ENCODE measurements at regions not wholly inside any gene's neighbourhood (a gene's known extent, or its start where the extent isn't known, plus 50 kb on each side); places are given as distances from the start of the nearest gene placed in this dataset.

DNA sequence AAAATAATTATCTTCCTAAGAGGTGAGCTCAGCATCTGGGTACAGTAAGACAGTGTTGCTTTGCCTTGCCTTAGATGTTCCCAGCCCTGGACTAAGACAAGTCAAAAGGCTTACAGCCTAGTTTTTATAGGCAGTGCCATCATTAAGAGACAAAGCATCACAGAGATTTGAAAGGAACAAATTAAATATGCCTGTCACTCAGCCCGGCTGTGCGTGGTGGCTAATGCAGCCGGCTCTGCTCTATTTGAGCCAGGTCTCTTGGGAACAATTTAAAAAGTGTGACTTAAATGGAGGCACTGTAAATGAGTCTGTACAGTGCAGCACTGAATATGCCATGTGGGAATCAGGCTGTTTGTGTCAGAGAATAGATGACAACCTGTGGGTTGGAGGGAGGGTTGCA, 1687.4 kb upstream of the FLRT2 start:
- TF ChIP-seq, protein P1, sequence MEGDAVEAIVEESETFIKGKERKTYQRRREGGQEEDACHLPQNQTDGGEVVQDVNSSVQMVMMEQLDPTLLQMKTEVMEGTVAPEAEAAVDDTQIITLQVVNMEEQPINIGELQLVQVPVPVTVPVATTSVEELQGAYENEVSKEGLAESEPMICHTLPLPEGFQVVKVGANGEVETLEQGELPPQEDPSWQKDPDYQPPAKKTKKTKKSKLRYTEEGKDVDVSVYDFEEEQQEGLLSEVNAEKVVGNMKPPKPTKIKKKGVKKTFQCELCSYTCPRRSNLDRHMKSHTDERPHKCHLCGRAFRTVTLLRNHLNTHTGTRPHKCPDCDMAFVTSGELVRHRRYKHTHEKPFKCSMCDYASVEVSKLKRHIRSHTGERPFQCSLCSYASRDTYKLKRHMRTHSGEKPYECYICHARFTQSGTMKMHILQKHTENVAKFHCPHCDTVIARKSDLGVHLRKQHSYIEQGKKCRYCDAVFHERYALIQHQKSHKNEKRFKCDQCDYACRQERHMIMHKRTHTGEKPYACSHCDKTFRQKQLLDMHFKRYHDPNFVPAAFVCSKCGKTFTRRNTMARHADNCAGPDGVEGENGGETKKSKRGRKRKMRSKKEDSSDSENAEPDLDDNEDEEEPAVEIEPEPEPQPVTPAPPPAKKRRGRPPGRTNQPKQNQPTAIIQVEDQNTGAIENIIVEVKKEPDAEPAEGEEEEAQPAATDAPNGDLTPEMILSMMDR (IDR thresholded peaks at IDR 0.05), result no peak
- TF ChIP-seq ZFX (IDR thresholded peaks at IDR 0.05; ENCODE audit: borderline replicate concordance), result no peak

DNA sequence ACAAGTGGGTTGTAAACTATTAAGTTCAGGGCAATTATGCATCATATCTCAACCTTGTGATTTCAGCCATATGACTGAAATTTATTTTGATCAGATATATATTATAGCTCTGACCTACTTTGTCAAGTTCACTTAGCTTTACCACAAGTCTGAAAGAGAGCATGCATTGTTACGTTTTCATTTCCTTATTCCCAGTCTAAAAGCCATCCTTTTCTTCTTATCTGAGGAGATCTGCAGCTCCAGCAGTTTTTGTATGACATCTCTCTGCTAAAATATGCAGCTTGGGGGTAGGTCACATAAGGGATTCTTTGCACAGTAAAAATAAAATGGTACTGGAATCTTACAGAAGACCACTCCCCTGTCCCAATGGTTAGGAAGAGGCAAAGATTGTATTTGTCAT, 1682.8 kb upstream of the FLRT2 start:
- TF ChIP-seq, protein P1 (IDR thresholded peaks at IDR 0.05), result no peak
- no peak for TF ChIP-seq ZFX (IDR thresholded peaks at IDR 0.05; ENCODE audit: borderline replicate concordance)
- no peak overlapping the region for H3K27ac ChIP-seq

More for the DNA sequence above, 1687.4 kb upstream of the FLRT2 start:
- no peak overlapping the region for H3K27ac ChIP-seq

DNA sequence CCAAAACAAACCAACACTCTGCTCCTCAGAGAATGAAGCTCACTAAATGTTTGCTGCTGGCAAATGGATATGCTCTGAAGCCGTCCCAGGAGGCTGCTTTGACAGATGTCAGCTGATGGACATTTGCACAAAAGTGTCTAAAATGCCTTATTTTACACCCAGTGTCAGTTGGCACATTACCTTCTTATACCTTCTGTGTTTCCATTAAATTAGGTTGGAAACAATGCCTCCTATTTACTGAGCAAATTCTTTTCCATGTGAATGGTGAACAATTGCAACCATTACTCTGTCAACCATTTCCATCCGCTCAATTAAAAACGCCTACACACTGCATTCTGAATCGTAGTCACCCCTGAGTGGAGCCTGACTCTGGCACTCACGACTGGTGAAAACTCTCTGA, 1679.9 kb upstream of the FLRT2 start:
- no peak for TF ChIP-seq ZFX (IDR thresholded peaks at IDR 0.05; ENCODE audit: borderline replicate concordance)
- TF ChIP-seq, protein P1 (IDR thresholded peaks at IDR 0.05), result no peak
- H3K27ac ChIP-seq, result no peak overlapping the region

DNA sequence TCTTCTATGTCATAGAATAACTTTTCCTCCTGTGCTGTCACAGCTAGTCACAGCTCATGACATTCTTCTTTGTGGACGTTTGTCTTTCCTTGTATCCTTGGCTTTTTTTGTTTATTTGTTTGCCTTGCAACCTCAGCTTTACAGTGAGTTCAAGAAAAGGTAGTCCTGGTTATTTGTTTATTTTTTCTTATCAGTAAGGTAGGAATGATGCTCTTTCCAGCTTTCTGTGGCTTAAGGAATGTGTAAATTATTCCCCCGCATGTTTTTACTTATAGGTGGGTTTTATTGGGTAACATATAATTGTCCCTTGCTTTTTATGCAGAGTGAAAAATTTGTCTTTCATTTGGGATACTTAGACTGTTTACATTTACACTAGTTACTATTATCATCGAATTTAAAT, 1673.6 kb upstream of the FLRT2 start:
- TF ChIP-seq, protein P1 (IDR thresholded peaks at IDR 0.05), result no peak
- no peak for TF ChIP-seq ZFX (IDR thresholded peaks at IDR 0.05; ENCODE audit: borderline replicate concordance)
- no peak overlapping the region for H3K27ac ChIP-seq

DNA sequence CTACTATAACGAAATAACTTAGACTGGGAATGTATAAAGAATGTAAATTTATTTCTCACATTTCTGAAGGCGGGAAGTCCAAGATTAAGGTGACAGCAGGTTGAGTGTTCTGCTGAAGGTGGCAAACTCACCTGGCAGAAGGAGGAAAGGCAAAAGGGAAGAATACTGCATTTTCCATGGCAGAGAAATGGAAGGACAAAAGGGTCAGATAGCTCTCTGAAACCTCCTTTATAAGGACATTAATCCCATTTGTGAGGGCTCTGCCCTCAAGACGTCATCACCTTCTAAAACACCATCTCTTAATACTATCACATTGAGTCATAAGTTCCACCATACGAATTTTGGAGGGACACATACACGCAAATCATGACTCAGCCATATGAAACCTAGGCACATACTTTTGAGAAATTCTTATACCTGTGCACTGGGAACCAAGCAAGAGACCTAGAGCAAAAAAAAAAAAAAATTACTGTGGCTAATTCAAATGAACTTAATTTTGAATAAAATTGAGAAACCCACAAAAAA, 1669.3 kb upstream of the FLRT2 start:
- no peak overlapping the region for H3K27ac ChIP-seq
- no peak for TF ChIP-seq ZFX (IDR thresholded peaks at IDR 0.05; ENCODE audit: borderline replicate concordance)

DNA sequence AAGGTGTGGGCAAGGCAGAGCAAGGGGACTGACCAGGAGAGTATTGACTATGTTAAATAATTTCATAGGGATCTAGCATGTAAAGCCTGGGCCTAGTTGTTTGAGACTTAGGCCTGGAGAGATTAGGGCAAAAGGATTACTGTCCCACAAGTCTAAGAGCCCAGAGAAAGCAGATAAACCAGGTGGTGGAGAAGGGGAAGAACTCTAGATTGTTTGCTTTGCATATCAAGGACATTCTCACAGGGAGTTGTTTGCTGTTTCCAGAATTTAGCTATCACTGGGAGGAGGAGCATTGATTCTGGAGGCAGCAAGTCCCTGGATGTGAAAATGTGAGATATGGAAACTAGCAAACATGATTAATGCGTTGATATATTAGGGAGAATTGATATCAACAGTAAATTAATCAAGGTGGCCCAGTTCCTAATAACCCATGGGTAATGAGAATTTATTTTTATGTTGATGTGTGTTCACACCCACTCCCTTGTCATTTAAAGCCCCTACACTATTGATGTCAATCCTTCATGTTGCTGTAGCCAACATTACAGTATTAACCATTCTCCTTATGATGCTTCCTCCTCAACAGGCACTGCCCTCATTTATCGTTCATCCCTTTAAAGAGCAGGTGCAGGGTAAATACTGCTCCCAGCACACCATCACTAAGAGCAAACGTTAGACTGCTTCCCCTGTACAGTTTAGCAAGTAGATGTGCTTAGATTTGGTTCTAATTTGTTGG, 1666.7 kb upstream of the FLRT2 start:
- H3K27ac ChIP-seq, result no peak overlapping the region
- TF ChIP-seq, protein P1 (IDR thresholded peaks at IDR 0.05), result no peak
- no peak for TF ChIP-seq ZFX (IDR thresholded peaks at IDR 0.05; ENCODE audit: borderline replicate concordance)

DNA sequence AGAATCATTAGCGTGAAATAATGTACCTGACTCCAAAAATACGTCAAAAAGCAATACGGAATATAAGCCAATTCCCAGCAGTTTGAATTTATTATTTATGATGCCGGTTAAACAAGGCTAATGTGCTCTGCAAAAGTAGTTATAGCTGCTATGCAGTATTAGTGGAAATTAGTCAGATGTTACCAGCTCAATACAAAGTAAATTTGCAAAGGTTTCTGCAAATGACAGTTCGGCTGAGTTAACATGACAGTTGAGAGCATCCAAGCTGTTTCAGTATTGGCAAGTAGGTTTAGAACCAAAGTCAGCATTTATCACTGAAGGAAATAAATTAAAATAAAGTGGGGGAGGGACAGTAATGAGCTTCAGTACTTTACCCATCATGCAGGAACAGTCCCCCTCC, 1665.8 kb upstream of the FLRT2 start:
- TF ChIP-seq, protein P1 (IDR thresholded peaks at IDR 0.05), result no peak
- no peak for TF ChIP-seq ZFX (IDR thresholded peaks at IDR 0.05; ENCODE audit: borderline replicate concordance)
- no peak overlapping the region for H3K27ac ChIP-seq

Measured in 22Rv1 (cell line).